Lower lobe of right lung (tissue), 2 donors: ENCODE measurements at regions not wholly inside any gene's neighbourhood (a gene's known extent, or its start where the extent isn't known, plus 50 kb on each side); places are given as distances from the start of the nearest gene placed in this dataset.

Source experiments
- ATAC-seq, 2 donors: fragments of 200-7000 bp; cut with Tn5 transposase; one replicate each; pipeline ENCODE4 v1.9.1; 2020 to 2022; ENCODE audit warnings: mild to moderate bottlenecking in 2 of 2, moderate library complexity in 2 of 2
- DNase-seq: peaks from one replicate; pipeline ENCODE4 v3.0.0-alpha.2; 2020
- H3K27ac ChIP-seq: fragments of 200-600 bp; one replicate; pipeline ENCODE4 v1.8.0; 2022
- H3K27me3 ChIP-seq: fragments of 200-600 bp; one replicate; pipeline ENCODE4 v1.8.0; 2022; ENCODE audit warnings: low read depth
- H3K36me3 ChIP-seq: fragments of 200-600 bp; one replicate; pipeline ENCODE4 v1.8.0; 2022; ENCODE audit warnings: mild to moderate bottlenecking
- H3K4me1 ChIP-seq: fragments of 200-600 bp; one replicate; pipeline ENCODE4 v1.8.0; 2022
- H3K4me3 ChIP-seq: fragments of 200-600 bp; one replicate; pipeline ENCODE4 v1.8.0; 2022; ENCODE audit warnings: mild to moderate bottlenecking
- H3K9me3 ChIP-seq: fragments of 200-600 bp; one replicate; pipeline ENCODE4 v1.8.0; 2022
- CTCF ChIP-seq: fragments of 200-600 bp; IDR thresholded peaks from one replicate; pipeline ENCODE4 v1.8.0; 2022; ENCODE audit warnings: antibody characterized with exemption, mild to moderate bottlenecking
- intact Hi-C: fragments of 100-400 bp; cut with DNase I; formaldehyde crosslinking; loops from one replicate; pipeline ENCODE4 v1.11.0; 2022
- donor health status: DM: no; HTN: yes; CAD: no; lungs with severe emphysema.

GRCh38 chr18:6558446-6559156 is 143.9 kb upstream of the L3MBTL4 start:
- intact Hi-C loops = no loop called here
- no peak for DNase-seq
- H3K27me3 ChIP-seq = no peaks in the 10 kb centered on the region
- ATAC-seq = no peak
- no peak overlapping the region for H3K4me3 ChIP-seq
- peaks cover 9% of the 10 kb centered on the region for H3K4me1 ChIP-seq
- no peaks in the 10 kb centered on the region for H3K36me3 ChIP-seq
- no peak overlapping the region for H3K27ac ChIP-seq
- no peaks in the 10 kb centered on the region for H3K9me3 ChIP-seq
- no peak for TF ChIP-seq CTCF

- H3K9me3 ChIP-seq = no peaks in the 10 kb centered on the region
- TF ChIP-seq CTCF = no peak
- no peak for DNase-seq
- H3K4me3 ChIP-seq = no peak overlapping the region
- H3K4me1 ChIP-seq = peaks cover 9% of the 10 kb centered on the region
- H3K27me3 ChIP-seq = no peaks in the 10 kb centered on the region
- no peak for ATAC-seq
- intact Hi-C loops = no loop called here
- H3K36me3 ChIP-seq = no peaks in the 10 kb centered on the region
- H3K27ac ChIP-seq = no peak overlapping the region
Observed at GRCh38 chr18:6559296-6559695, 144.6 kb upstream of the L3MBTL4 start.

GRCh38 chr18:6561016-6561415 is 146.3 kb upstream of the L3MBTL4 start:
- ATAC-seq (no peak), DNase-seq (no peak)
- H3K36me3 ChIP-seq = no peaks in the 10 kb centered on the region
- intact Hi-C loops = no loop called here
- H3K4me1 ChIP-seq = peaks cover 22% of the 10 kb centered on the region
- H3K4me3 ChIP-seq = no peak overlapping the region
- no peaks in the 10 kb centered on the region for H3K27me3 ChIP-seq
- H3K27ac ChIP-seq = peak overlapping the region; percentile 2
- no peak for TF ChIP-seq CTCF
- no peaks in the 10 kb centered on the region for H3K9me3 ChIP-seq

GRCh38 chr18:6561420-6561861 is 146.7 kb upstream of the L3MBTL4 start:
- TF ChIP-seq CTCF = no peak
- H3K36me3 ChIP-seq = no peaks in the 10 kb centered on the region
- peaks cover 25% of the 10 kb centered on the region for H3K4me1 ChIP-seq
- no peak overlapping the region for H3K4me3 ChIP-seq
- peak overlapping the region; percentile 2 for H3K27ac ChIP-seq
- H3K9me3 ChIP-seq = no peaks in the 10 kb centered on the region
- intact Hi-C loops = no loop called here
- no peaks in the 10 kb centered on the region for H3K27me3 ChIP-seq
- ATAC-seq = peak; percentile 94 to 96
- peak; percentile 79 for DNase-seq

- Histone ChIP-seq H3K4me3 (no peak overlapping the region), H3K27me3 (no peaks in the 10 kb centered on the region), H3K36me3 (no peaks in the 10 kb centered on the region), H3K27ac (no peak overlapping the region), H3K4me1 (peaks cover 25% of the 10 kb centered on the region), H3K9me3 (no peaks in the 10 kb centered on the region)
- DNase-seq (peak; percentile 51), ATAC-seq (peak; percentile 56 to 66)
- TF ChIP-seq CTCF = no peak
- intact Hi-C loops = no loop called here
Observed at GRCh38 chr18:6561862-6562291, 147.2 kb upstream of the L3MBTL4 start.
